Hematopoietic multipotent progenitor cell (in vitro differentiated cells): ENCODE measurements at regions not wholly inside any gene's neighbourhood (a gene's known extent, or its start where the extent isn't known, plus 50 kb on each side); places are given as distances from the start of the nearest gene placed in this dataset.

Source experiments
- DNase-seq, 3 donors: peaks; one replicate each; pipeline ENCODE4 v3.0.0-alpha.2; 2011 to 2015; ENCODE audit warnings: low read depth in 2 of 3, low spot score in 2 of 3

DNA sequence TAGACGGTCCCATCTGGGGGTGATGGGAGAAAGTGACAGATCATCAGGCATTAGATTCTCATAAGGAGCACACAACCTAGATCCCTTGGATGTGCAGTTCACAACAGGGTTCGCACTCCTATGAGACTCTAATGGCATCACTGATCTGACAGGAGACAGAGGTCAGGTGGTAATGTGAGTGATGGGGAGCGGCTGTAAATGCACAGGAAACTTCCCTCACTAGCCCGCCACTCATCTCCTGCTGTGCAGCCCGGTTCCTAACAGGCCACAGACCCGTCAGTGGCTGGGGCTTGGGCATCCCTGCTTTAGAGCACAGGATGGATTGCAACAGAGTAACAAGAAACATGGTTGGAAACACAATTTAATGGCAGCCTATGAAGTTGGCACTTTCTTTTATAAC lies 172.6 kb upstream of the VCX3A start:
- DNase-seq = no peak

DNA sequence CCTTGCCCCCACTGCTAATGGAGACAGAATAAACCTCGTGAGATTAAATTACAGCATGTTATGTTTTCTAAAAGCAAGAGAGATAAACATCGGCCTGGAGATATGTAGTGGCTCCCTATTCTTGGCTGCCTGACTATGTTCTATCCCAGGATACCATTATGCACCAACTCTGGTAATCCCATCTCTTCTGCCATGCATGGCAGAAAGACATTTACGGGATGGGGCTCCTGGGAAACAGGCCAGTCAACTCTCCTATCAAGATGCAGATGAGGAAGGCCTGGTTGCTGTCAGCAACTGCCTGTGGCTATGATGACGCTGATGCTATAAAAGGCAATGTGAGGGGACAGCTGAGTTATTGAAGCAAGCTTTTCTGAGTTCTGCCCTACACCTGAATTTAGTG lies 166.2 kb upstream of the VCX3A start:
- DNase-seq = no peak

DNA sequence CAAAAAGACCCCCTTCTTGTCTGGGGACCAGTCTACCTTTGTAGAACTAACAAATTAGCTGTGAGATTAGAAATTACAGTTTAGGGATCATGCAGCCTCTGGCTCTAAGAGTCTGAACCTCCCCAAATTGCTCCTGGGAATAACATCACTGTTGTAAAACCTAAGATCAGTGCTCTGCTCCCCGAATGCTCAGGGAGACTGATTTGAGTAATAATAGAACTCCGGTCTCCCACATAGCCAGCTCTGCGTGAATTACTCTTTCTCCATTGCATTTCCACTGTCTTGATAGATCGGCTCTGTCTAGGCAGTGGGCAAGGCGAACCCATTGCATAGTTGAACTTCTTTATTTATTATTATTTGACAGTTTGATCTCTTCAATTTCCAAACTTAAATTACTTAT lies 160.8 kb upstream of the VCX3A start:
- DNase-seq = no peak

DNA sequence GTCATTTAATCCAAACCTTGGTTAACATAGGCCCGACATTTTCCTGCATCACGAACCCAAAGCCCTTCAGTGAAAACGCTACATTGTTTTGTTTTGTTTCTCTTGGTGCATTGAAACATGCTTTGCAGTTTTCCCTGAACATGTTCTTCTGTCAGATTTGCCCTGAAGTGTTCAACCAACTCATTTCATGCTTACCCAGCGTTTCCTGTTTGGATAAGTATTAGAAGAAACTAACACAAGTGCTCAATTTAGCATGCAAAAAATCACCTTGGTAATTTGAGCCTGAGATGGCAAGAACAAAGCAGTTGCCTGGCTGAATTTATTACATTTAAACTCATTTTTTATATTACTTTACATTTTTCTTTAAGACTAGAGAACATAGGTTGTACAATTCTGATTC lies 160.1 kb upstream of the VCX3A start:
- DNase-seq = no peak

DNA sequence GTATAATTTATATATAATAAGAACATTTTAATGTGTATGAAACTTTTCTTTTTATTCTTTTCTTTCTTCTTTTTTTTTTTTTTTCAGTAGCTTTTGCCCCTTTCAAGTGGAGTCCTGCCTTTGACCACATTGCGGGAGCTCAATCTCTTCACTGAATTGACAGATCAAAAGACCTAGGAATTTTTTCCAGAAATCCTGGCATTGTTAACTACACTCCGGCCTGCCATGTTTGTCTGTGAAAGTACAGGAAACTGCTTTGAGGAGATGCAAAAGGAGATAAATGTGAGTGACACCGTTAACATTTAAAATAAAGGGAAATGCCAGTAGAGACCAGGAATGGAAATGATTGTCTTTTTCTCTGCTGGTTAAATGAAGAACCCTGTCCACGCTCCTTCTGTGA lies 159.3 kb upstream of the VCX3A start:
- DNase-seq = no peak

DNA sequence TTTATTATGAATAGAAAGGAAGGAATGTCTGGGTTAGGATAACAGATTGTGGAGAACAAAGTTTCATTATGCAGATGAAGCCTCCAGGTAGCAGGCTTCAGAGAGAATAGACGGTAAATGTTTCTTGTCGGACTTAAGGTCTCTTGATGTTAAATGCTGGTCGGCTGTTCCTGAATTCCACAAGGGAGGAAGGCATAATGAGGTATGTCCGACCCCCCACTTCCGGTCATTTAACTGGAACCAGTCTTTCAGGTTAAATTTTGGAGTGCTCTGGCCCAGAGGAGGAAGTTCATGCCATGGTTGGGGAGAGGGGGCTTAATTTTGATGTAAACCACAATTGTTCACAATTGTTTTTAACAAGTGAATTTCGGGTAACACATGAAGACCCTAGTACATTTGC lies 158.1 kb upstream of the VCX3A start:
- no peak for DNase-seq

DNA sequence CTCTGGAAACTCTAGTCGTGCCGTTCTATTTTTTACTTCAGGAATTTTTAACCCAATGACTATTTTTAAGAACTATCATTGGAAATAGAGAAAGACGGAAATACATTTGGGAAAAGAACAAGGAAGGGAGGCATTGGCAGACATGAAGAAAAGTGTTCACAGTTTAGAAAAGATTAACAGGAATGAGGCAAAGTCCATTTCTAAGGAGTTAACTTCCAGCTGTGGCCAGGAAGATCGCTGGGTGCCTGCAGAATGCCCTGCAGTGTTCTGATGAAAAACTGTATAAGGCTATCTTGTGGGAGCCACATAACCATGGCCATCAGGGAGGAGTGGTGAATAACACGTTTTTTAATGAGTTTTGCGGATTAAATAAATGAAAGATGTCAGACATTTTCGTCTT lies 150.6 kb upstream of the VCX3A start:
- no peak for DNase-seq

DNA sequence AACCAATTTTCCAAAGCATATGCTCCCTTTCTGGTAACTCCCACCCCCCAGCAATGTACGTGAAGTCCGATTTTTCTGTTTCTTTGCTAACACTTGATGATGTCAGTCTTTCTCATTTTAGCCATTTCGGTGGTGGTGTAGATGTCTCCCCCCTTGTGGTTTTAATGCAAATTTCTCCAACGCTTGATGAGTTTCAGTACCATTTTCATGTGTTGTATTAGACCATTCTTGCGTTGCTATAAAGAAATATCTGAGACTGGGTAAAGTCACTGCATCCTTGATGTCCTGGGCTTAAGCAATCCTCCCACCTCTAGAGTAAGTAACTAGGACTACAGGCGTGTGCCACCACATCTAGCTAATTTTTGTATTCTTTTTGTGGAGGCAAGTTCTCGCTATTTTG lies 148.4 kb upstream of the VCX3A start:
- no peak for DNase-seq

DNA sequence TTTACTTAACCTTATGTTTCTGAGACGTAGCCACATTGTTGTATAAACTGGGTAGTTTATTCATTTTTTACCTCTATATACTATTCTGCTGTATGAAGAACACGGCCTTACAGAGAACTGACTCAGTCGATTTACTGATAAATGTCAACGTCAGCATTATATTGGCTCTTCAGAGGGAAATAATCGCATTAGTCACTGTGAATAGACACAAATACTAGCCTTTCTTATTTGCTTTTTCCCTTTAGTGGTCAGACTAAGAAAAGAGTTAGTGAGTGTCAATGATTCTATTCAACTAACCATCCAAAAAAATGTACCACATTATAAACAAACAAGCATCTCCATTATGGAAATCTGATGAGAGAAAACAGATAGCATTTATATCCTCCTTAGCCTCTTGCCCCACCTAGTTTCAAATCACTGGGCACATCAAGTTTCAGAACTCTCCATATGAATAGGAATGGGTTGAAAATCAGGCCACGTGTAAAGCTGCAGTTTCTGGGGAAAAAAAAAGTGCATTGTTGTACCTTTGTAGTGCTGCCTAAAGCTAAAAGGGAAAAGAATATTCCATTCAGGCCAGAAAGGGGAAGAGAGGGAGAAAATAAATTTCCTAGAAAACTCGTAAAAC lies 146.7 kb upstream of the VCX3A start:
- DNase-seq = no peak

DNA sequence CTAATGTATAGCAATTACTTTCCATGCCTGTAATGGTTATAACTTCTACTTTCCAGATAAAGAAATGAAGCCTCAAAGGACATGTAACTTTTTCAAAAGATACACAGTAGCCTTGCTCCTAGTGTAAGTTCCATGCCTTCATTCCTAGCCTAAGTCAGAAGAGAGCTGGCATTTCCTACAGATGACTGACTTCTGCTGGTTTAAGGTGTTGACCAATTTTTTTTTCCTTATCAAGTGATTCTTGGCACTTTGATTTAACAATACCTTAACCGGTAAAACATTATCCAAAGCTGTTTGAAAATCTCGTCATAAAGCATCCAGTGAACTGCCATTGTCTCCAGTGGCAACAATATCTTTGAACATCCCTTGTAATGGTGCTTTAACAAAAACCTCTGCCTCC lies 145.1 kb upstream of the VCX3A start:
- no peak for DNase-seq

DNA sequence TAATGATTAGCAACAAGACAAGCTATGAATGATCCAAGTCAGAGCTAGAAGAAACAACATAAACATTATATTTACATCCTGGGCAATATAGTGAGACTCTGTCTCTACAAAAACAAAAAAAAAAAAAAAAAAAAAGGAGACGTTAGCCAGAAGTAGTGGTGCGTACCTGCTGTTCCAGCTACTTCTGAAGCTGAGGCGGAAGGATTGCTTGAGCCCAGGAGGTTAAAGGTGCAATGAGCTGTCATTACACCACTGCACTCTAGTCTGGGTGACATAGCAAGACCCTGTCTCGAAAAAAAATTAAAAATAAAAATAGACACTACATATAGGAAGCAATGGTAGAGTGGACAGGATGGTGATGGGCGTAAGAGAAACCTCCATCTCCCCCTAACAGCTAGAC lies 144.6 kb upstream of the VCX3A start:
- DNase-seq = no peak

DNA sequence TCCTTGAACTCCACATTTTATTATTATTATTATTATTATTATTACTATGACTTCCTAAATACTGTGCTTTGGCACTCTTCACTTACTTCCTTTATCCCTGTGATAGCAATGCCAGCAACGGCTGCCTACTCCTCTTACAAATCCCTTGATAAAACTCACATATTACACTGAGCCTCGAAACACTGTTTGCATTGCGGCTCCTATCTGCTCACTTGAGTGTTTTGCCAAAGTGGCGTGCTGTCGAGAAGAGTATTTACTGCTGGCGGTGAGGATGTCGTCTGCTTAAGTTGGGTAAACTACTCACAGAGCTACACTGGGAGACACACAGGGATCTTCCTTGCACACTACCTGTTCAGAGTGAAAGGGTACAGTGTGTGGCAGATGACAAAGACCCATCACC lies 143.4 kb upstream of the VCX3A start:
- no peak for DNase-seq

DNA sequence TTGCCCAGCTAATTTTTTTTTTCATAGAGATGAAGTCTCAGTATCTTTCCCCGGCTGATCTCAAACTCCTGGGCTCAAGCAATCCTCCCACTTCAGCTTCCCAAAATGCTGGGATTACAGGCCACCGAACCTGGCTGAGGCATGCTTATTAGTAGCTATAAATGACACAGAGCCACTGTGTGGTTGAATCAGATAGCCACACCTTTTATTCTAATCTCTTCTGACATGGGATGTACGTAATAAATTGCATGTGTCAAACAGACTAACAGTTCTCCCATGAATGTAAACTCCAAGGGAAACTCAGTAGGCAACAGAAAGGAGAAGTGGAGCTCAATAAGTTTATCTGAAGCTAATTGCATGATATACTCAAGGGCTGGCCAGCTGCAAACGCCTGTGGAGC lies 139.8 kb upstream of the VCX3A start:
- DNase-seq = no peak

DNA sequence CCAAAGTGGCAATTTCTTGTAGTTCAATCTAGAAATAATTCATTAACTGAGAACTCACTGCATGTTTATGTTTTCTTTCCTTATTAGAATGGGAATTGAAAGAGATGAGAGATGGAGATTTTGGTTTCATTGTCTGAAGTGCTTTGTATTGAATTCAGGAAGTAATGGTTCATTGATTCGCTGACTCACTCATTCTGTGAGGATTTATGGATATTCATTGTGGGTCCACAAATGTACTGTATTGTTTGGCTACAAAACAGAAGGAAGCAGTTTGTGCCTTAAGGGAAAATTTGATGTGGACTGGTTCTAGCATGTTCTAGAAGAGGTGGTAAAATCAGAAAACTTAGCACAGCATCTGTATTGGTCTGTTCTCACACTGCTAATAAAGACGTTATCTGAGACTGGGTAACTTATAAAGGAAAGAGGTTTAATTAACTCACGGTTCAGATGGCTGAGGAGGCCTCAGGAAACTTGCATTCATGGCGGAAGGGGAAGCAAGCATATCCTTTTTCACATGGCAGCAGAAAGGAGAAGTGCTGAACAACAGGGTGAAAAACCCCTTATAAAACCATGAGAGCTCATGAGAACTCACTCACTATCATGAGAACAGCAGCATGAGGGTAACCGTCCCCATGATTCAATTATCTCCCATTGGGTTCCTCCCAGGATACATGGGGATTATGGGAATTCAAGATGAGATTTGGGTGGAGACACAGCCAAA lies 132.3 kb upstream of the VCX3A start:
- no peak for DNase-seq

DNA sequence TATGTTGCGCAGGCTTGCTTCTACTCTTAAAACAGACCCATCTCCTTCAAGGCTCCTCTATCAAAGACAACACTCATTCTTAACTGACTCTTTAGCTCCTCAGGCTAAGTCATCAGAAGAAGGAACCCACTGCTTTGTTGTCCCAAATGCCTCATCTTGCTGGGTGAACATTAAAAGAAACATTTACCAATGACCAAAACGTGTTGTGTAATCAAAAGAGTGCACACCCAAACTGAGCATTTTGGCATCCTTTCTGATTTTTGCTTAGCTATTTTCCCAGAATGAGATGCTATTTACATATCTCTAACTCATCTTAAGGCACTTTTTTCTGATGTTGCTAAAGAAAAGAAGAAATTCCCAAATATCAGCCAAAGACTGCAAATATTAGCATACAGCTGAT lies 131.7 kb upstream of the VCX3A start:
- no peak for DNase-seq

DNA sequence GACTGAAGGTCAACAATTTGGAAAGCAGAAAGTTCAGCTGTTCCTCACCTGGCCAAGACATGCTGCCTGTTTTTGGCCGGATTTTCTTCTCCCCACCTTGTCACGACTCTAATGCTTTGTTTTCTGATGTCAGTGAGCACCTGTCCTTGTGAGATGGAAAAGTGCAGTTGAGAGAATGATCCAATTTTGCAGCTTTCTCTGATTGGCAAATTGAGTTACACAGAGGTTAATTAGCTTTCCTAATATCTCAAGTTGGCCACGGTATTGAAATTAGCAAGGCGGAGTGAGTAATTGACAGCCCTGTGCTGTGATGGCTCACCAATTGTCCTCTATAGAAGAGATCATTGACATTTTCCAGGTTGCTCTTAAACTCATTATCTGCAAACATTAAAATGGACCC lies 126.8 kb upstream of the VCX3A start:
- no peak for DNase-seq

DNA sequence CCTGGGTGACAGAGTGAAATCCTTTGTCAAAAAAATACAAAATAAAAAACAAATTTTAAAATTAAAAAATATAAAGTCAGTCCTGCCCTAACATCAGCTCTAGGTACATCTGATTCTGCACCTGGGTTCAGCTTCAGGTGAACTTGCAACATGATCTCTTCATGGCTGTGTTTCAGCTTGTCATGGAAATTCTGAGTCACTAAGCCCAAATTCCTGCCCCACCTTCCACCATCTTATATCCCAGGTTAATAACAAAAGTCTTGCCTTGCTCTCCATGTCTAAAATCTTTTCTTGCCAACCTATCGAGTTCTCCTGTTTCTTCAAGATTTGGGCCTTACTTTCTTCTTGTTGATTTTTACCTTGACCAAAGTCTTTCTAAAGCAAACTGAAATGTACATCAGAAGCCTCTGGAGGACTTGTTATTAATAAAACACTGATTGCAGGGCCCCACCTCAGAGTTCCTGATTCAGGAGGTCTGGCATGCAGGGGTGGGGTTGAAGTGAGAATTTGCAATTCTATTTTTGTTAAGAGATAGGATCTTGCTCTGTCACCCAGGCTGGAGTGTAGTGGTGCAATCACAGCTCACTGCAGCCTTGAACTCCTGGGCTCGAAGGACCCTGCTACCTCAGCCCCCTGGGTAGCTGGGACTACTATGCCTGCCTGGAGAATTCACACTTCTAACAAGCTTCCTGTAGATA lies 125.8 kb upstream of the VCX3A start:
- no peak for DNase-seq

DNA sequence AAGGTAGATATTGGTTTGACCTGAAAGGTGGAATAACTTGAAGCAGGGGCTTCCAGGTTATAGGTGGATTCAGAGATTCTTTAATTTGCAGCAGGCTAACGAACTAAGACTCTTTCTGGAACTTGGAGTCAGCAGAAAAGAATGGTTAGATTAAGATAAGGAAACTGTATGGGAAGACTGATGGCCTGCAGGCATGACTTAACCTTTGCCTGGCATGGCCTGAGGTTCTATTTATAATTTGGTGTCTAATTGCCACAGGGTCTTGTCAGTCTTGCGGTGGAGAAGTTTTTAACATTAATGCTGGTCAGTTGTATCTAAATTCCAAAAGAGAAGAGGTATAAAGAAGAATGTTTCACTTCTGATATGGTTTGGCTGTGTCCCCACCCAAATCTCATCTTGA lies 110.3 kb upstream of the VCX3A start:
- DNase-seq = no peak

DNA sequence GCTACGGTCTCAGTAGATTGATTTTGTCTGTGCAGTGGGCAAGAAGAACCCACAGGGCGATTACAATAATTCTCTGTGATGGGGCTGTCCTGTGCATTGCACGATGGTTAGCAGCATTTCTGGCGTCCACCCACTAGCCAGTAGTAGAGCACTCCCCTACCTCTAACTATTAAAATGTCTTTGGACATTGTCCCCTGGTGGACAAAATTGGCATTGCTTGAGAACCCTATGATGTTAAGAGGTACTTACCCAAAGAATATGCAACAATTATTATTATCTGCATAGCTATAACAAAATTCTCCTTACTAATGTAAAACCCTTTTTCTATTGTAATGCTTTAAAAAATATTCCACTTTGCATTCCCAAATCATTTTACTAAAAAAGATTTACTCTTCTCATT lies 109.5 kb upstream of the VCX3A start:
- no peak for DNase-seq

DNA sequence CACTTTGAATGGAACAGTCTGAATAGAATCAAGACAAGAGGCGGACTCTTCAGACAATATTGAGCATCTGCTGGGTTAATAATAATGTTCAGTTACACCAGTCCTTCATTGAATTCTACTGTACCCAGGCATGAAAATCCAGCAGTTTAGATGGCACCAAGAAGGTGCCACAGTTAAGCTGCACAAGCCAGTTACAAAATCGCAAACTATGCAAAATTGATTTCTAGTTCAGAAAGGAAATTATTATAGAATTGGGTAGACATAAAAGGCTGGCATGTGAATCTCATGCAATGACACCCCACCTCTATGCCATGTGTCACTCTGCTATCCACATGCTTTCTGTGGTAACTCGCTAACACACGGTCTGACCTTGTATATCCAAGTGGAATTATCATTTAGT lies 105.8 kb upstream of the VCX3A start:
- no peak for DNase-seq

DNA sequence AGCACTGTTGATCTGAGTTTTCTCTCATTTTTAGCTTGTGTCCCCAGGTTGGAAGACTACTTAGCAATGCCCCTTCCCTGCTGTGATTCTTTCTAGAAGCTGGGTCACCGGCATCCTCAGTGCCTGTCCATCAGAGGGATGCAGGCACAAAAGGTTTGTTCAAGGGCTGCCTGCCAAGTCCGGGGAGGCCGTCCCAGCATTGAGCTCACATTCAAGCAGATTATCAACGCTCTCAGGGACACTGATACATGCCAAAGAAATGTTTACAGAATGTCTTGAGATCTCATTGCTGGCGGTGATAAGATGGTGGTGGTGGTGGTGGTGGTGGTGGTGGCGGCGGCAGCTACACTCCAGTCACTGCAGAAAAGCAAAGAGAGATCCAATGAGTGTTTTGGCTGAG lies 79.6 kb upstream of the VCX3A start:
- DNase-seq = no peak

DNA sequence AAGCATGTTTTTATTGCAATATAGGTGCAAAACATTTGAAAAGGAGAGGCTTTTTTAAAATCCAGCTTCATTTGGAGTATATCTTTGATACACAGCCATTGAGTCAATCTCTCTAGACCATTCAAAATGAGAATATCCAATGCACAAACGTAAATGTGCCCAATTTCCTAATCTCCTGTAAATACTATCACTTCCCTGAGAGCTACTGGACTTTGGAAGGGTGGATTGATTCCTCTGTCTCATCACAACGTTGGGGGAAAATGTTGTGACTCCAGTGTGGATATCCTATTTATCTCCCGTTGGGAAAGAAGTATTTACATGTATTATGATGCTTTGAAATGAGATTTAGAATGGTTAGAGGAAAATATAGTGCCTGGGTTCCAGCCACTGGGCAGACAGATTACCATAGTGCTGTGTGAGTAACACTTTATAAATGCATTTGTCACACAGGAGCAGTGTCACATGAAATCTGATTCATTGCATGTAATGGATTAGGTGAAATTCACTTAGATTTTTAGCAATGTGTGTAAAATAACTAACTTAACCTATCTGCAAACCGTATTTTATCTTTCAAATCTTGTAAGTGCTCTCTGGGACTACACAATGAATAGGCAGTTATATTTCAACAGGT lies 64.4 kb upstream of the VCX3A start:
- DNase-seq = no peak
